ENCODE measurements at regions not wholly inside any gene's neighbourhood (a gene's known extent, or its start where the extent isn't known, plus 50 kb on each side); places are given as distances from the start of the nearest gene placed in this dataset.

DNA sequence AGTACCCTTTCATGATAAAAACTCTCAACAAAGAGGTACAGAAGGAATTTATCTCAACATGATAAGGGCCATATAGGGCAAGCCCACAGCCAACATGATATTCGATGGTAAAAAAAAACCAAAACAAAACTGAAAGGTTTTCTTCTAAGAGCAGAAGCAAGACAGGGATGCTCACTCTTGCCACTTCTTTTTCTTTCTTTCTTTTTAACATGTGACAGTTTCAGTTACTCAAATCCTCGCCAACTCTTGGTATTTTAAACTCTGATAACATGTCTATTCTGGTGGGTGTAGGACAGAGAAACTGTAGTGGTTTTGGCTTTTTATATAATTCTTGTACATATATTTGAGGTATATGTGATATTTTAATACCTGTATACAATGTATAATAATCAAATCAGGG, 74.0 kb upstream of the NMNAT3 start:
- DNase-seq (ENCODE audit: low spot score), result no peak
- no peak for TF ChIP-seq CTCF (IDR thresholded peaks at IDR 0.05; ENCODE audit: extremely low read depth, missing control alignments)

- no peak for TF ChIP-seq CTCF (IDR thresholded peaks at IDR 0.05; ENCODE audit: extremely low read depth, missing control alignments)
- no peak for DNase-seq (ENCODE audit: low spot score)
Observed at GRCh38 chr3:139746481-139746880, 68.7 kb upstream of the NMNAT3 start.

- no peak for TF ChIP-seq CTCF (IDR thresholded peaks at IDR 0.05; ENCODE audit: extremely low read depth, missing control alignments)
- no peak for DNase-seq (ENCODE audit: low spot score)
Observed at GRCh38 chr3:139745831-139746230, 68.1 kb upstream of the NMNAT3 start.

DNA sequence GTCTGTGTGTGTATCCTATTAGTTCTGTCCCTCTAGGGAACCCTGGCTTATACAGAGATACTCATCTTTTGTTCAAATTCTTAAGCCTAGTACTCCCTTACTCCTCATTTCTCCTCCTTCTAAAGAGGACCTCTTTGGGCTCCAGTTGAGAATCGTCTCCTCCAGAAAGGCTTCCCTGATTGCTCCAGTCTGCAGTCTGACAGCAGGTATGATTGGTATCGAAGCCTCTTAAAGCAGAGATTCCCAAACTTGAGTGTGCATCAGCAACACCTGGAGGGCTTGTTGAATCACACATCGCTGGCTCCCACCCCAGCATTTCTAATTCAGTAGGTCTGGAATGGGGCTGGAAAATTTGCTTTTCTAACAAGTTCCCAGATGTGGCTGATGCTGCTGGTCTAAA, 60.9 kb upstream of the NMNAT3 start:
- TF ChIP-seq CTCF (IDR thresholded peaks at IDR 0.05; ENCODE audit: extremely low read depth, missing control alignments), result no peak
- no peak for DNase-seq (ENCODE audit: low spot score)

DNA sequence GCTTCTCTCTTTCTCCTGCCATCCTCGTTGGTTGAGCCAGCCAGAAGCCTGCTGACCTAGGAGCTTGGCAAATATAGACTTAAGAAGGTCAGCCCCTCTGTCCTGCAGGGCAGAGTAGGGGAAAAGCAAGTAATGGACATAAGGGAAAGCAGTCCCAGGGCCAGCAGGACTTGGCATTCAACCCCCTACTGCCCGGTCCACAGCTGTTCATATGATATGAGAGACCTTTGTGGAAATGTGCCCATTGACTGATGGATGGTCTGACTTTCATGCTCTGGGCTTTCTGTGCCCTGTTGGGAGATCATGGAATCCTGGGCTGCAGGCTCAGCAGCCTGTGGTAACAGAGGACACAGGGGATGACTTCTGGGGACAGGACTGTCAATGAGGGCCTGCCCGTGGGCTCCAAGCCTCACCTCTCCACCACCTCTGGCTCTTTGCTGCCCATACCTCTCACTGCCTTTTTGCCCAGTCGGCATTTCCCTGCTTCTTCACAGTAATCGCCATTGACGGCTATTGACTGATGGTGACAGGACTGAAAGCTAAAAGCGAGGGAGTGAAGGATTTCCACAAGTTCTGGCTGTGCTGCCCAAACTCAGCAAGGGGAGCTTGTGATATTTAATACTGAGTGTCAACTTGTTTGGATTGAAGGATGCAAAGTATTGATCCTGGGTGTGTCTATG, 60.0 kb upstream of the NMNAT3 start:
- no peak for DNase-seq (ENCODE audit: low spot score)
- no peak for TF ChIP-seq CTCF (IDR thresholded peaks at IDR 0.05; ENCODE audit: extremely low read depth, missing control alignments)

- no peak for DNase-seq (ENCODE audit: low spot score)
- TF ChIP-seq CTCF (IDR thresholded peaks at IDR 0.05; ENCODE audit: extremely low read depth, missing control alignments), result no peak
Observed at GRCh38 chr3:139735191-139735590, 57.4 kb upstream of the NMNAT3 start.

DNA sequence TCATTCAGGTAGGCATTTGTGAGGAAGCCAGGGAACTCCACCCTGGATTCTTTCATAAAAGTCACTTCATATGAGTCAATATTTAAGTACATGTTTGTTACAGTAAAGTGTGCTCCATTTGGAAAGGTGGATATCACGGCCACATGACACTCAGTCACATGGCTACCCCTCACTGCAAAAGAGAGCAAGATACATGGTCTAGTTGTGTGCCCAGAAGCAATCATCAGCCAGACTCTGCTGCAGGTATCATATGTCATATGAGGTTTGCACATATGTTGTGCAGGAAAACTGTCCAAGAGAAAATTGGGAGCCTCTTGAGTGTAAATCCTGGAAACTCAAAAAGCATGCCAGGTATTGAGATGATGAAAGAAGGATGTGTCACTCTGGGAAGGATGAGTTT, 55.0 kb upstream of the NMNAT3 start:
- DNase-seq (ENCODE audit: low spot score), result no peak
- no peak for TF ChIP-seq CTCF (IDR thresholded peaks at IDR 0.05; ENCODE audit: extremely low read depth, missing control alignments)

Measured in GM20000 (cell line).